Type B pancreatic cell (in vitro differentiated cells): ENCODE measurements at regions not wholly inside any gene's neighbourhood (a gene's known extent, or its start where the extent isn't known, plus 50 kb on each side); places are given as distances from the start of the nearest gene placed in this dataset.
"Not testable (repeated sequence)": the region's sequence is repeated elsewhere in the genome, so short reads cannot be mapped to it uniquely, and the experiment has no call there.

Experiments
- DNase-seq: peaks from one replicate; pipeline ENCODE4 v3.0.0; 2021; ENCODE audit warnings: mixed read lengths; ENCODE audit not compliant: unreplicated experiment; ENCODE audit errors: extremely low spot score
- H3K27ac Mint-ChIP-seq: 2 replicates; pipeline ENCODE4 v1.8.0; 2021; ENCODE audit warnings: mild to moderate bottlenecking, mixed read lengths
- H3K27me3 Mint-ChIP-seq: 2 replicates; pipeline ENCODE4 v1.8.0; 2021; ENCODE audit warnings: mixed read lengths
- H3K36me3 Mint-ChIP-seq: 2 replicates; pipeline ENCODE4 v1.8.0; 2021; ENCODE audit warnings: mixed read lengths
- H3K4me1 Mint-ChIP-seq: one replicate; pipeline ENCODE4 v1.8.0; 2021; ENCODE audit warnings: mixed read lengths; ENCODE audit not compliant: unreplicated experiment
- H3K4me3 Mint-ChIP-seq: 2 replicates; pipeline ENCODE4 v1.8.0; 2021; ENCODE audit warnings: mild to moderate bottlenecking, mixed read lengths
- H3K9me3 Mint-ChIP-seq: 2 replicates; pipeline ENCODE4 v1.8.0; 2021; ENCODE audit warnings: mixed read lengths
- TF ChIP-seq, protein P1 (sequence below): fragments of 200-600 bp; sonication (generic); conservative IDR thresholded peaks from 2 replicates; pipeline ENCODE4 v1.5.0; 2021; ENCODE audit warnings: antibody characterized with exemption, mild to moderate bottlenecking

DNA sequence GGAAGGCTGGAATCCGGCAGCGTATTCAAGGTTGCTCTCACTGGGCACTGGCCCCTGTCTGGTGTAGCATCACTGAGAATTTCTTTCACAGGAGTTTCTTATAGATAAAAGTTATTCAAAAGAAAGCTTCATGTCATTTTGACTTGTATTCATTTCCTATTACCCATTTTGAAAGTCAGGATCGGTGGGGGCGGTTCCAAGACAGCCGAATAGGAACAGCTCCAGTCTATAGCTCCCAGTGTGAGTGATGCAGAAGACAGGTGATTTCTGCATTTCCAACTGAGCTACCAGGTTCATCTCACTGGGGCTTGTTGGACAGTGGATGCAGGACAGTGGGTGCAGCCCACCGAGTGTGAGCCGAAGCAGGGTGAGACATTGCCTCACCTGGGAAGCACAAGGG, 51.5 kb upstream of the CDC42EP3 start:
- not testable (repeated sequence) for H3K4me3 Mint-ChIP-seq, H3K27ac Mint-ChIP-seq, DNase-seq, H3K27me3 Mint-ChIP-seq, H3K9me3 Mint-ChIP-seq, H3K4me1 Mint-ChIP-seq, H3K36me3 Mint-ChIP-seq

DNA sequence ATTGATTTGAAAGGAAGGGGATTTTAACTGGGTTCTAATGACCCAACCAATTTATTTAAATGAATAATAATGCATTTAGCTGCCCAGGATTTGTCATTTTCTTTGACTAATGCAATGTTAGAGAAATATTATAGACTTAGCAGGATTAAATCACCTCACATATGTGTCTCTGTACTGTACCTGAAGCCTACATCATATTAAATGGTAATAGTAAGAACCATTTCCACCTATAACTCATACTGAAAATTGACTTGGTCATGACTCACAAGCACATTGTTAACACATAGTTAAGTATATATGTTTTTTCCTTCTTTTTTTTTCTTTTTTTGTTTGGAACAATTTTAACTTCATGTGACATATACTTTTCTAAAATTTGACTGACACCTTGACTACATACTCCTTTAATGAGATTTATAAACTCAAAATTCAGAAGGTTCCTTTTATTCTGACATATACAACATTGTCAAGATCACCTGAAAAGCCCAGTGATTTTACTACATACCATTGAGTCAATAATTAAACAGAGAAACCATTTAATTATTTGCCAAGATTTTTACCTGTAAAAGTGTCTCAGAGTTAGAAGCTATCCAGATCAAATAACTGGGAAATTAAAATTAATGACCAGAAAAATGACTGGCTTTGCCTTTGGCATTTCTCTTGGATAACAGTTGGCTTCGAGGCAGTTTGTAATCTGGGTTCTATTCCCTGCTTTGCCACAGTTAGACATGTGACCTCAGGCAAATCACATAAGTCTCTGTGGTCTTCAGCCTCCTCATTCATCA, 58.8 kb upstream of the CDC42EP3 start:
- Mint-ChIP-seq H3K36me3 (no peaks in the 10 kb centered on the region), H3K27me3 (no peaks in the 10 kb centered on the region), H3K9me3 (no peaks in the 10 kb centered on the region), H3K4me1 (peaks cover 18% of the 10 kb centered on the region), H3K27ac (no peak overlapping the region), H3K4me3 (no peak overlapping the region)
- TF ChIP-seq, protein P1, sequence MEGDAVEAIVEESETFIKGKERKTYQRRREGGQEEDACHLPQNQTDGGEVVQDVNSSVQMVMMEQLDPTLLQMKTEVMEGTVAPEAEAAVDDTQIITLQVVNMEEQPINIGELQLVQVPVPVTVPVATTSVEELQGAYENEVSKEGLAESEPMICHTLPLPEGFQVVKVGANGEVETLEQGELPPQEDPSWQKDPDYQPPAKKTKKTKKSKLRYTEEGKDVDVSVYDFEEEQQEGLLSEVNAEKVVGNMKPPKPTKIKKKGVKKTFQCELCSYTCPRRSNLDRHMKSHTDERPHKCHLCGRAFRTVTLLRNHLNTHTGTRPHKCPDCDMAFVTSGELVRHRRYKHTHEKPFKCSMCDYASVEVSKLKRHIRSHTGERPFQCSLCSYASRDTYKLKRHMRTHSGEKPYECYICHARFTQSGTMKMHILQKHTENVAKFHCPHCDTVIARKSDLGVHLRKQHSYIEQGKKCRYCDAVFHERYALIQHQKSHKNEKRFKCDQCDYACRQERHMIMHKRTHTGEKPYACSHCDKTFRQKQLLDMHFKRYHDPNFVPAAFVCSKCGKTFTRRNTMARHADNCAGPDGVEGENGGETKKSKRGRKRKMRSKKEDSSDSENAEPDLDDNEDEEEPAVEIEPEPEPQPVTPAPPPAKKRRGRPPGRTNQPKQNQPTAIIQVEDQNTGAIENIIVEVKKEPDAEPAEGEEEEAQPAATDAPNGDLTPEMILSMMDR = no peak
- DNase-seq = no peak

DNA sequence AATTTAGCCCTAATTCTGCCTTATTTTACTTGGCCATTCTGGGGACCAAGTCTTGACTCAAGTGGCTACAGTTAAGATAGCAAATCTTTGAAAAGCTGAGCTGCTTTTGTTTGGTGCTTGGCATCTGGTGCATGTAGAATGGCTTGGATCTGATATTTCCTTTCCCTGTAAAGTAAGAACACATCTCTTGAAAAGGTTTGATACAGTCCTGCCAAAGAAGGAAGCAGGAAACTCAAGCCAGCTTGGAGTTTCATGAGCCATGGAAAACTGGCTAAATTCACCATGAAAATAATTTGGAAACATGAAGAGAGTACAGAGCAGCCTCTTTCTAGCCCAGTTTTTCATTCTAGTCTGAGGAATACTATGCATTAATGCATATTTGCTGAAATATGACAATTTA, 61.0 kb upstream of the CDC42EP3 start:
- not testable (repeated sequence) for H3K27ac Mint-ChIP-seq, H3K4me3 Mint-ChIP-seq, DNase-seq, H3K9me3 Mint-ChIP-seq, H3K27me3 Mint-ChIP-seq, H3K36me3 Mint-ChIP-seq
- H3K4me1 Mint-ChIP-seq = peaks cover 20% of the 10 kb centered on the region

DNA sequence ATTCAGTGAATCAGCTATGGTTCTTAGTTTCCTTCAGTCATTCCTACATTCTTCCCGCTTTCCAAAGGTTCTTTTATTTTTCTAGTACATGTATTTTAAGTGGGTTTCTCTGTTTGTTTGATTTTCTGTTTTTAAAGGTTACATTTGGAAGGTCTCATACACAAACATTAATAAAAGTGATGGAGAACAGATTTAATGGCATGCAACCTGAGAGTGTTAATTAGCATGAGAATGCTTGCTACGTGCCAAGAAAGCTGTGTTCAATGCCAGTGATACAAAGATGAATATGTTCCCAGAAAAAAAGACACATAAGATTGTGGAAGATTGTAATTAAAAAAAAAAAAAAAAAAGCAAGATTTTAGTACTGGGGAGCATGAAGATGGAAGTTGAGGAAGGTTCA, 61.8 kb upstream of the CDC42EP3 start:
- TF ChIP-seq, protein P1 = no peak
- Mint-ChIP-seq H3K9me3 (no peaks in the 10 kb centered on the region), H3K4me1 (peaks cover 20% of the 10 kb centered on the region), H3K4me3 (no peak overlapping the region), H3K36me3 (no peaks in the 10 kb centered on the region), H3K27ac (no peak overlapping the region), H3K27me3 (no peaks in the 10 kb centered on the region)
- DNase-seq = no peak

DNA sequence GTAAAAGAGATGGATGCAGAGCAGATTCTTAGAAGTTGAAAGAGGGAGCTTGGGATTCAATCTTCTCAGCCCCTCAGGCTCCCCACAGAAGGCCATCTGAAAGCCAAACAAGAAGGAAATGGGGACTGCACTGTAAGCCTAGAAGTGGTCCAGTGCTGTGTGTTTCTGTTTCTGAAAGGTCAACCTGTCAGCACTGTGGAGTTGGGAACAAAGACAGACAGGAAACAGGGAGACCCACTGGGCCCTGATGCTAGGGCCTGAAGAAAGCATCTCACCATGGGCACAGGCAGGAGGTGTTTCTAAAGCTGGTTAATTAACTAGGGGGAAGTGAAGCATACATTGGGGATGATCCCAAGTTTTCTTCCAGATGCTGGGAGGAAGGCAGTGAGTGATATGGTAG, 62.5 kb upstream of the CDC42EP3 start:
- H3K4me1 Mint-ChIP-seq = peaks cover 20% of the 10 kb centered on the region
- not testable (repeated sequence) for H3K4me3 Mint-ChIP-seq, H3K9me3 Mint-ChIP-seq, H3K36me3 Mint-ChIP-seq, H3K27me3 Mint-ChIP-seq, H3K27ac Mint-ChIP-seq, DNase-seq

DNA sequence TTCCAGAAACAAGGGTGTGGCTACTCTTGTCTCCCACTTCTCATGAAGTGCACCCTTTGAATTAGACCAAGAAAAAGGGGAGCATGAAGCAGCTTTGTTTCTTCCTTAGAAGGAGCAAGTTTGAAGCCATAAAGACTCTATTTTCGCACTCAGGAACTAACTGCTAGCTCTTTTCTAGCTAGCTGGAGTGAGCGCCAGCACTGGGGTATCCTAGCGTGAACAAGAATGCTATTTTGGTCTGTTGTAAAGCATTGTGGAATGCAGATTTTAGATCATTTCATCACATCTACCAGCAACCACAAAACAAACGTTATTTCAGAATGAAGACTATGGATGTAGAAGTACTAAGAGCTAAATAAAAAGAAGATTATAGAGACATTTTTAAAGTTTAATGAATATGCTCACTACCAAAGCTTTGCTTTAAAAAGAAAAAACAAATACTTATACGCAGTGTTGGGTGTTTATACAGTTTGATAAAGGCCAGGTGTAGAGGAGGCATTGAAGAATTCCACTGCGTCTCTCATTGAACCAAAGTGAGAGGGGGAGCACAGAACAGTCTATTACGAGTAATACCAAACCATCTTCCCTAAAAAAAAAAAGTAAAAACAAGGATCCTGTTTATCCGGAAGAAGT, 63.6 kb upstream of the CDC42EP3 start:
- H3K9me3 Mint-ChIP-seq, DNase-seq, H3K27me3 Mint-ChIP-seq, H3K4me3 Mint-ChIP-seq, H3K36me3 Mint-ChIP-seq, H3K27ac Mint-ChIP-seq: not testable (repeated sequence)
- peaks cover 20% of the 10 kb centered on the region for H3K4me1 Mint-ChIP-seq

DNA sequence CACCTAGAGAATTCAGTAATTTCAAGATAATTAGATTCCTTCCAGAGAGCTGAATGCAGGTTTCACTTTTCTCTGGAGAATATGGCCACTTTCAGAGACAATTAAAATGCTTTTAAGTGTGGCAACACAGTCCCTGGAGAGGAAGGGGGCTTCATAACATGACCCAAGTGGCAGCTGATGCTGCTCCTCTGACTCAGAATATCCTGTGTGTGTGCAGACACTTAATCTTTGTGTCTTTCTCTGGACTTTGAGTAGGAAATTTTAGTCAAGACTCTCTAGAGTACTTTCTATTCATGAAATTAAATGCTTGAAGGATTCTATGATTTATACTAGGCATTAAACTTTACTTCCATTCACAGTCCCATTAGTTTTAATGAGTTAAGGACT, 64.1 kb upstream of the CDC42EP3 start:
- not testable (repeated sequence) for H3K9me3 Mint-ChIP-seq, H3K4me3 Mint-ChIP-seq, H3K27ac Mint-ChIP-seq, DNase-seq, H3K36me3 Mint-ChIP-seq, H3K27me3 Mint-ChIP-seq
- peaks cover 20% of the 10 kb centered on the region for H3K4me1 Mint-ChIP-seq

DNA sequence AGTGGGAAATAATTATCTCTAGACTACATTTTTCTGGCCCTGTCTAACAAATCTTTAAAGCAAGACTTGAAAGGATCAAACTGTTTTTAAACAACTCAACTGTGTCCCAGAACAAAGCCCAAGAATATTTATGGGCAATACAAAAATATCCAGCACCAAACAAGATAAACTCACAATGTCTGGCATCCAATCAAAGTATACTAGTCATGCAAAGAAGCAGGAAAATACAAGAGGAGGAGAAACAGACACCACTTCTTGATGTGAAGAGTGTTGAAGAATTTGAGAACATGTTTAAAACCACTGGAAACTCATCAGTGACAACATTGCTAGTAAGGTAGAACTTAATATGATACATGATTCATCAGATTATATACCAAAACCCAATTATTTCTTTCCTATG, 66.1 kb upstream of the CDC42EP3 start:
- peaks cover 20% of the 10 kb centered on the region for H3K4me1 Mint-ChIP-seq
- TF ChIP-seq, protein P1 = no peak
- H3K9me3 Mint-ChIP-seq = no peaks in the 10 kb centered on the region
- no peak for DNase-seq
- H3K27me3 Mint-ChIP-seq = no peaks in the 10 kb centered on the region
- no peak overlapping the region for H3K27ac Mint-ChIP-seq
- no peaks in the 10 kb centered on the region for H3K36me3 Mint-ChIP-seq
- H3K4me3 Mint-ChIP-seq = no peak overlapping the region
